ENCODE measurements at regions not wholly inside any gene's neighbourhood (a gene's known extent, or its start where the extent isn't known, plus 50 kb on each side); places are given as distances from the start of the nearest gene placed in this dataset.
"Not testable (repeated sequence)": the region's sequence is repeated elsewhere in the genome, so short reads cannot be mapped to it uniquely, and the experiment has no call there.

GRCh38 chr1:242900558-242900957, 354.5 kb downstream of the CEP170 start:
- H3K9me3 ChIP-seq; POLR2A ChIA-PET; intact Hi-C loops (cut with micrococcal nuclease; ENCODE audit: unreplicated experiment); H3K27me3 Mint-ChIP-seq (ENCODE audit: insufficient read depth, unreplicated experiment); BruUV-seq (replicated peaks); H3K27me3 ChIP-seq (replicated peaks; ENCODE audit: control insufficient read depth, insufficient read depth, low read length); H3K4me3 Mint-ChIP-seq (ENCODE audit: unreplicated experiment); H3K4me3 ChIP-seq (ENCODE audit: low read depth, low read length); H3K9me3 Mint-ChIP-seq (ENCODE audit: unreplicated experiment); H3K36me3 Mint-ChIP-seq (ENCODE audit: insufficient read depth, unreplicated experiment); H3K4me1 Mint-ChIP-seq (ENCODE audit: low read depth, unreplicated experiment); H3K36me3 ChIP-seq (ENCODE audit: control insufficient read depth, insufficient read depth, low read length); H3K4me1 ChIP-seq; H3K27ac Mint-ChIP-seq (ENCODE audit: unreplicated experiment); DNase-seq; CTCF ChIA-PET: not testable (repeated sequence)

- ChIA-PET POLR2A (no interaction called here), CTCF (no interaction called here)
- intact Hi-C loops (cut with micrococcal nuclease; ENCODE audit: unreplicated experiment), result no loop called here
Observed at GRCh38 chr1:242890192-242890741, 364.8 kb downstream of the CEP170 start.

GRCh38 chr1:242886137-242886536, 361.6 kb upstream of the PLD5 start:
- no peaks in the 10 kb centered on the region for H3K36me3 ChIP-seq (ENCODE audit: control insufficient read depth, insufficient read depth, low read length)
- H3K27ac Mint-ChIP-seq (ENCODE audit: unreplicated experiment), result no peak overlapping the region
- H3K9me3 ChIP-seq, result no peaks in the 10 kb centered on the region
- no peaks in the 10 kb centered on the region for H3K27me3 ChIP-seq (replicated peaks; ENCODE audit: control insufficient read depth, insufficient read depth, low read length)
- DNase-seq, result no peak
- BruUV-seq (replicated peaks), result no TSS peak
- intact Hi-C loops (cut with micrococcal nuclease; ENCODE audit: unreplicated experiment), result no loop called here
- H3K4me1 ChIP-seq, result no peaks in the 10 kb centered on the region
- H3K4me3 Mint-ChIP-seq (ENCODE audit: unreplicated experiment), result no peak overlapping the region
- ChIA-PET POLR2A (no interaction called here), CTCF (no interaction called here)
- H3K4me3 ChIP-seq (ENCODE audit: low read depth, low read length), result no peak overlapping the region
- no peak for TF ChIP-seq CTCF (IDR thresholded peaks at IDR 0.05; ENCODE audit: insufficient read depth in 1 of 2, low read depth in 1 of 2, low read length in 1 of 2, severe bottlenecking in 1 of 2, unreplicated experiment in 1 of 2)
- no peaks in the 10 kb centered on the region for H3K4me1 Mint-ChIP-seq (ENCODE audit: low read depth, unreplicated experiment)
- H3K9me3 Mint-ChIP-seq (ENCODE audit: unreplicated experiment), result no peaks in the 10 kb centered on the region
- no peaks in the 10 kb centered on the region for H3K36me3 Mint-ChIP-seq (ENCODE audit: insufficient read depth, unreplicated experiment)
- no peaks in the 10 kb centered on the region for H3K27me3 Mint-ChIP-seq (ENCODE audit: insufficient read depth, unreplicated experiment)

More at GRCh38 chr1:242890192-242890741, 364.8 kb downstream of the CEP170 start:
- no peak for TF ChIP-seq CTCF (IDR thresholded peaks at IDR 0.05; ENCODE audit: insufficient read depth in 1 of 2, low read depth in 1 of 2, low read length in 1 of 2, severe bottlenecking in 1 of 2, unreplicated experiment in 1 of 2)
- BruUV-seq (replicated peaks), result no TSS peak
- Mint-ChIP-seq H3K4me3 (ENCODE audit: unreplicated experiment) (no peak overlapping the region), H3K4me1 (ENCODE audit: low read depth, unreplicated experiment) (no peaks in the 10 kb centered on the region), H3K27ac (ENCODE audit: unreplicated experiment) (no peak overlapping the region), H3K36me3 (ENCODE audit: insufficient read depth, unreplicated experiment) (no peaks in the 10 kb centered on the region), H3K9me3 (ENCODE audit: unreplicated experiment) (no peaks in the 10 kb centered on the region), H3K27me3 (ENCODE audit: insufficient read depth, unreplicated experiment) (no peaks in the 10 kb centered on the region)
- H3K9me3 ChIP-seq, result no peaks in the 10 kb centered on the region
- H3K36me3 ChIP-seq (ENCODE audit: control insufficient read depth, insufficient read depth, low read length), result no peaks in the 10 kb centered on the region
- DNase-seq, result peak in 1 of 2 experiments; percentile 45
- H3K4me1 ChIP-seq, result no peaks in the 10 kb centered on the region
- no peaks in the 10 kb centered on the region for H3K27me3 ChIP-seq (replicated peaks; ENCODE audit: control insufficient read depth, insufficient read depth, low read length)
- no peak overlapping the region for H3K4me3 ChIP-seq (ENCODE audit: low read depth, low read length)

- H3K36me3 Mint-ChIP-seq (ENCODE audit: insufficient read depth, unreplicated experiment); H3K9me3 Mint-ChIP-seq (ENCODE audit: unreplicated experiment); H3K4me3 Mint-ChIP-seq (ENCODE audit: unreplicated experiment); H3K4me1 Mint-ChIP-seq (ENCODE audit: low read depth, unreplicated experiment); BruUV-seq (replicated peaks); H3K27me3 ChIP-seq (replicated peaks; ENCODE audit: control insufficient read depth, insufficient read depth, low read length); H3K36me3 ChIP-seq (ENCODE audit: control insufficient read depth, insufficient read depth, low read length); intact Hi-C loops (cut with micrococcal nuclease; ENCODE audit: unreplicated experiment); H3K9me3 ChIP-seq; H3K4me1 ChIP-seq; H3K27me3 Mint-ChIP-seq (ENCODE audit: insufficient read depth, unreplicated experiment); CTCF ChIA-PET; DNase-seq; H3K4me3 ChIP-seq (ENCODE audit: low read depth, low read length); H3K27ac Mint-ChIP-seq (ENCODE audit: unreplicated experiment); POLR2A ChIA-PET: not testable (repeated sequence)
Observed at GRCh38 chr1:242880022-242880421, 355.5 kb upstream of the PLD5 start.

Measured in Caco-2 (cell line).